NT2/D1 (cell line): ENCODE measurements at regions not wholly inside any gene's neighbourhood (a gene's known extent, or its start where the extent isn't known, plus 50 kb on each side); places are given as distances from the start of the nearest gene placed in this dataset.

Source experiments
- DNase-seq: peaks from one replicate; pipeline ENCODE4 v3.0.0-alpha.2; 2011; ENCODE audit warnings: low read depth, low spot score
- H3K27me3 ChIP-seq: 2 replicates; pipeline ENCODE4 v1.6.0; 2011; ENCODE audit warnings: mild to moderate bottlenecking; ENCODE audit not compliant: insufficient read length, insufficient read depth
- H3K36me3 ChIP-seq: 2 replicates; pipeline ENCODE4 v1.6.1; 2011; ENCODE audit warnings: mild to moderate bottlenecking, low read length, mixed read lengths; ENCODE audit not compliant: insufficient read depth, insufficient read length
- H3K4me1 ChIP-seq: 2 replicates; pipeline ENCODE4 v1.5.1; 2011; ENCODE audit not compliant: insufficient read depth, insufficient read length
- H3K4me3 ChIP-seq: 2 replicates; pipeline ENCODE4 v1.5.1; 2011; ENCODE audit warnings: low read depth; ENCODE audit not compliant: insufficient read length
- H3K9ac ChIP-seq: 2 replicates; pipeline ENCODE4 v1.6.0; 2011; ENCODE audit warnings: low read depth; ENCODE audit not compliant: insufficient read length
- H3K9me3 ChIP-seq: 2 replicates; pipeline ENCODE4 v1.5.1; 2011; ENCODE audit warnings: mild to moderate bottlenecking, low read length; ENCODE audit not compliant: insufficient read depth
- SUZ12 ChIP-seq: IDR thresholded peaks from 2 replicates; pipeline ENCODE4 v1.6.1; 2011; ENCODE audit not compliant: insufficient read length, insufficient read depth; ENCODE audit errors: extremely low read depth
- YY1 ChIP-seq: IDR thresholded peaks from 2 replicates; pipeline ENCODE4 v1.6.1; 2011; ENCODE audit not compliant: insufficient read length, insufficient read depth
- ZNF274 ChIP-seq: IDR thresholded peaks from 2 replicates; pipeline ENCODE4 v1.6.1; 2011; ENCODE audit warnings: mild to moderate bottlenecking, low read depth, low read length

DNA sequence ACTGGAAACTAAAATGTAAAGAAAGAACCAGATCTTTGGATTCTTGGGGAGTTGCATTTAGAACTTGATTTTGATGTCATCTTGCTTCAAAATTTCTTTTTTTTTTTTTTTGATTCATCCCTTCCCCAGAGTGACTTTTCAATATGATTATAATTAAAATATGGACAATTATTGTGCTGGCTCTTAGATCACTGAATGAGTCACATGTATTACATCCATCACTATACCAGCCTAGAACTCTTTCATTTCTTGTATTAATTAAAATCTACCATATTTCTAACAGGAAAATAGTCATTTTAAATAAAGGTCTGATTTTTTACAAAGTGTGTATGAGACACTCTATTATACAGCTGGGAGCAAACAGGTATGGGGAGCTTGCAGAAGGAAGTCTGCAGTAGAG, 269.5 kb upstream of the AKR1E2 start:
- TF ChIP-seq YY1 (no peak), SUZ12 (no peak), ZNF274 (no peak)
- Histone ChIP-seq H3K9ac (no peak overlapping the region), H3K4me1 (no peaks in the 10 kb centered on the region), H3K36me3 (no peaks in the 10 kb centered on the region), H3K9me3 (no peaks in the 10 kb centered on the region), H3K4me3 (no peak overlapping the region), H3K27me3 (no peaks in the 10 kb centered on the region)
- no peak for DNase-seq

DNA sequence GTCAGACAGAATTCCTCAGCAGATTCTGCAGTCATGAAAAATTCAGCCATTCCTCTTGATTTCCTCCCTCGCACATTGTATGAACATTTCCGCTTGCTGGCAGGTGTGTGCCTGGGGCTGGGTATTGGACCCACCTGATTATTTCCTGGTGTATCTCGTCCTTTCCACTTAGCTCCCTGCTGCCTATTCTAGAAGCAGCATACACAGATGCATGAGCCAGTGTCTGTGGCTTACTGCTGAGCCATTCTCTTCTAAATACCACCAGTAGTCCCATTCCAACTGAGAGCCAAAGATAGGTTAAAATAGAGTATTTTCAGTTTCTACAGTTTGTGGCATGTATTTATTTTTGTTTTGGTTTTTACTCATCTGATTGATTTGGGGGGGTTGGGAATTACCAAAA, 270.1 kb upstream of the AKR1E2 start:
- Histone ChIP-seq H3K9me3 (no peaks in the 10 kb centered on the region), H3K9ac (no peak overlapping the region), H3K27me3 (no peaks in the 10 kb centered on the region), H3K4me3 (no peak overlapping the region), H3K4me1 (no peaks in the 10 kb centered on the region), H3K36me3 (no peaks in the 10 kb centered on the region)
- no peak for DNase-seq
- no peak for TF ChIP-seq YY1
- no peak for TF ChIP-seq ZNF274
- no peak for TF ChIP-seq SUZ12

DNA sequence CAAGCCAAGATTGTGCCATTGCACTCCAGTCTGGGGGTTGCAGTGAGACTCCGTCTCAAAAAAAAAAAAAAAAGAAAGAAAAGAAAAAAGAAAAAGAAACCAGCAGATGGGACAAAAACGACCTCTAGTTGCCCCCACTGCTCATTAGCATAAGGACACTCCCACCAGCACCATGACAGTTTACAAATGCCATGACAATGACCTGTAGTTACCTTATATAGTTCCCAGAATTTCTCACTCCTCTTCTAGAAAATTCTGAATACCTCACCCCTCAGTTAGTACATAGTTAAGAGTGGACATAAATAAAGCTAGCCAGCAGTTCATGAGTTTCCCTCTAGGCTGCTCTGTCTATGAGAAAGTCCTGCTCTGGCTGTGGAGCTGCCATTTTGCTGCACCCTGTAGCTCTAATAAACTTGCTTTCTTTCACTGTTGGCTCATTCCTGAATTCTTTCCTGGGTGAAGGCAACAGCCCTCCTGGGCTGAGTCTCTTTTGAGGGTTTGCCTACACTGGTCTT, 276.8 kb upstream of the AKR1E2 start:
- no peaks in the 10 kb centered on the region for H3K9me3 ChIP-seq
- no peaks in the 10 kb centered on the region for H3K27me3 ChIP-seq
- no peaks in the 10 kb centered on the region for H3K4me1 ChIP-seq
- H3K4me3 ChIP-seq, result no peak overlapping the region
- no peak for DNase-seq
- TF ChIP-seq YY1, result no peak
- TF ChIP-seq ZNF274, result no peak
- no peak for TF ChIP-seq SUZ12
- H3K36me3 ChIP-seq, result no peaks in the 10 kb centered on the region
- H3K9ac ChIP-seq, result no peak overlapping the region

DNA sequence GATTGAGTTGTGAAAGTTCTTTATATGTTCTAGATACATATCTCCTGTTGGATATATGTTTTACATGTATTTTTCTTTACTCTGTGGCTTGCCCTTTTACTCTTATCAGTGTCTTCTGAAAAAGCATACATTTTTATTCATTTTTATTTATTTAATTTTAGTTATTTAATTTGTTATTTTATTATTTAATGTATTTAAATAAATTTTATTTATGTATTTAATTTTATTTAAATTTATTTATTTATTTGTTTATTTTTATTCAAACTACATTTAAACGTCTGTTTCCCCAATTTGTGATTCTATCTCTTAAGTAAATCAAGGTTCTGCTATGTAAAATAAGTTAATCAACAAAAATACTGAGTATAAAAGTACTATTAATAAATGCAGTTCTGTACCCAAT, 279.1 kb upstream of the AKR1E2 start:
- no peak for DNase-seq

DNA sequence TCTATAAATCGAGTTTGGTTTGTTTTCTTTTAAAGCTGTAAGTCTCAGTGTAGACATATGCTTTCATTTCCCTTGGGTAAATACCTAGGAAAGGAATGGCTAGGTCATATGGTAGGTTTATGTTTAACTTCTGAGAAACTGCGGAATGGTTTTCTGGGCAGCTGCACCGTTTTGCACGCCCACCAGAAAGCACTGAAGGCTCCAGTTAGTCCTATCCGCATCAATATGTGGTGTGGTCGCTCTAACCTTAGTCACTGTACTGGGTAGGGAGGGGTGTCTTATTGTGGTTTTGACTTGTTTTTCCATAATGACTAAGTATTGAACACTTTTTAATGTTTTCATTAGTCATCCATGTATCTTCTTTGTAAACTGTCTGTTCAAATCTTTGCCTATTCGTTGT, 279.5 kb upstream of the AKR1E2 start:
- Histone ChIP-seq H3K4me1 (no peaks in the 10 kb centered on the region), H3K27me3 (no peaks in the 10 kb centered on the region), H3K36me3 (no peaks in the 10 kb centered on the region), H3K9me3 (no peaks in the 10 kb centered on the region), H3K9ac (no peak overlapping the region), H3K4me3 (no peak overlapping the region)
- TF ChIP-seq YY1 (no peak), SUZ12 (no peak), ZNF274 (no peak)
- DNase-seq, result no peak

More for the DNA sequence above, 279.1 kb upstream of the AKR1E2 start:
- H3K9ac ChIP-seq, result no peak overlapping the region
- no peaks in the 10 kb centered on the region for H3K27me3 ChIP-seq
- no peak overlapping the region for H3K4me3 ChIP-seq
- TF ChIP-seq ZNF274 (no peak), SUZ12 (no peak), YY1 (no peak)
- no peaks in the 10 kb centered on the region for H3K9me3 ChIP-seq
- no peaks in the 10 kb centered on the region for H3K36me3 ChIP-seq
- H3K4me1 ChIP-seq, result no peaks in the 10 kb centered on the region

DNA sequence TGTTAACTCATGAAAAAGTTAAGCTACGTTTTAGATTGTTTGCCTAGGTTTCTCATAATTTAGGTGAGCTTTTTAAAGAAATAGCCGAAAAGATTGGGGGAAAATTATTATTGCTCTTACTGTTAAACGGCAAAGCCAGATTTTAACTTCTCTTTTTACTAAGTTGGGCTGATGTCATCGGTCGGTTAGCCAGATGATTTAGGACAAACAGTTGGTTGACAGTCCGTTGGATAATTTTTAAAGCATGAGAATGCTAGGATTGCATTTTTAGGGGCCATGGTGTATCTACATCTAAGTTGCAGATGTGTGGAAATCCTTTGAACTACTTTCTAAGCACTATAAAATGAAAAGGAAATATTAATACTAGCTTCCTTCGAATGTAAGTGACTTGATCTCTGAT, 280.9 kb upstream of the AKR1E2 start:
- no peak for DNase-seq
- H3K27me3 ChIP-seq, result no peaks in the 10 kb centered on the region
- no peak overlapping the region for H3K4me3 ChIP-seq

DNA sequence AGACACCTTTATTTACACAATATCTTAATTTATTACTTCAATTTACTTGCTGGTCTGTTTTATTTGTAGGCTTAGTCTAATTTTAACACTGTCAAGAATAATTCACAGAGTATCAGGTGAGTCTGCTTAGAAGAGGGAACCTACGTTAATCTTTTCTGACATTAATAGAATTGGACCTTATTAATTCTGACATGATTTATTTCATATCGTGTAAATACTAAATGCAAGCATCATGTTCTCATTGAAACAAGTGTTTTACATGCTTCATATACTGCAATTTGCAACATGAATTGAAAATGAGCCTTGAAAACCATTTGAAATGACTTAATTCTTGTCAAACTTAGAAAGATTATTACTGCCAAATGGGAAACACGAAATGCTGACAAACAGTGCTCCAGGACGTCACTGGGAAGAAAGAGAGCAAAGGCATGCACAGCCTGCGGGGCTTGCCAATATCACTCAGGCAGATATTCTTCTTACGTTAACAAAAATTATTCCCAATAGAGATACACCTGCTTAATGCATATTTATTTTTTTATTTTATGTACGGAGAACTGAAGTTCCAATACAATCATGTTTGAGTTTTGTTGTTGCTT, 282.0 kb upstream of the AKR1E2 start:
- Histone ChIP-seq H3K9me3 (no peaks in the 10 kb centered on the region), H3K36me3 (no peaks in the 10 kb centered on the region), H3K27me3 (no peaks in the 10 kb centered on the region), H3K4me3 (no peak overlapping the region), H3K4me1 (no peaks in the 10 kb centered on the region), H3K9ac (no peak overlapping the region)
- DNase-seq, result no peak
- TF ChIP-seq YY1 (no peak), SUZ12 (no peak), ZNF274 (no peak)

More for the DNA sequence above, 280.9 kb upstream of the AKR1E2 start:
- Histone ChIP-seq H3K9ac (no peak overlapping the region), H3K4me1 (no peaks in the 10 kb centered on the region), H3K9me3 (no peaks in the 10 kb centered on the region), H3K36me3 (no peaks in the 10 kb centered on the region)
- TF ChIP-seq ZNF274, result no peak
- no peak for TF ChIP-seq YY1
- TF ChIP-seq SUZ12, result no peak
